Ishikawa (cell line): ENCODE measurements at regions not wholly inside any gene's neighbourhood (a gene's known extent, or its start where the extent isn't known, plus 50 kb on each side); places are given as distances from the start of the nearest gene placed in this dataset.

Experiments
- CEBPB ChIP-seq: IDR thresholded peaks from 2 replicates; pipeline ENCODE4 v1.6.1; 2012
- CREB1 ChIP-seq: IDR thresholded peaks from 2 replicates; pipeline ENCODE4 v1.6.1; 2012; ENCODE audit warnings: low read depth
- EGR1 ChIP-seq: IDR thresholded peaks from 2 replicates; pipeline ENCODE4 v1.6.1; 2012
- EP300 ChIP-seq: IDR thresholded peaks from 2 replicates; pipeline ENCODE4 v1.6.1; 2012; ENCODE audit warnings: borderline replicate concordance
- FOXM1 ChIP-seq: IDR thresholded peaks from 2 replicates; pipeline ENCODE4 v1.6.1; 2012; ENCODE audit warnings: low read depth, borderline replicate concordance
- NFIC ChIP-seq: IDR thresholded peaks from 2 replicates; pipeline ENCODE4 v1.6.1; 2012
- RAD21 ChIP-seq: IDR thresholded peaks from 2 replicates; pipeline ENCODE4 v1.6.1; 2012; ENCODE audit warnings: low read depth
- TAF1 ChIP-seq: IDR thresholded peaks from 2 replicates; pipeline ENCODE4 v1.6.1; 2012; ENCODE audit warnings: low read depth, mild to moderate bottlenecking
- TCF12 ChIP-seq: IDR thresholded peaks from 2 replicates; pipeline ENCODE4 v1.6.1; 2012; ENCODE audit warnings: low read depth
- TEAD4 ChIP-seq: IDR thresholded peaks from 2 replicates; pipeline ENCODE4 v1.6.1; 2012
- YY1 ChIP-seq: IDR thresholded peaks from 2 replicates; pipeline ENCODE4 v1.6.1; 2012; ENCODE audit warnings: low read depth
- ZBTB7A ChIP-seq: IDR thresholded peaks from 2 replicates; pipeline ENCODE4 v1.6.1; 2012; ENCODE audit warnings: low read depth
- TF ChIP-seq, protein P1 (sequence below): IDR thresholded peaks from 2 replicates; pipeline ENCODE4 v1.6.1; 2012; ENCODE audit warnings: low read depth, mild to moderate bottlenecking
- TF ChIP-seq, protein P2 (sequence below): IDR thresholded peaks from 2 replicates; pipeline ENCODE4 v1.6.1; 2012
- TF ChIP-seq, protein P3 (sequence below): IDR thresholded peaks from 2 replicates; pipeline ENCODE4 v1.6.1; 2012

DNA sequence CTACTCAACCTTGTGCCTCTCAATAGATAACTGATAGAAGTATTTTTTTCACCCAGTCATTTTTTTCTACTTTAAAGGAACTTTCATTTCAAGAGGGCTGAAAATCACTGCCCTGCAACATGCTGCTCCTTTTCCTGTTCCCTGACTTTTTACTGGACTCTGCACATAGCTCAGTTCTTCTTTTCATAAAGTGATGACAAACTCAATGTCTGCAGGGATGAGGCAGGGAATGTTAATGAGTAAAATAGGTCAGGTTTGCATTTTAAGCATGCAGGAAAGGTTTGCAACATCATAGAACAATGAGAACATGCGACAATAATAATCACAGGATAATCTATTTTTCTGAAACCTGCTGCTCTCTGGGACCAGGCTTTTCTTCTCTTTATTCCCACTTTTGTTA is 172.2 kb upstream of the SGCD start:
- TF ChIP-seq, protein P1, sequence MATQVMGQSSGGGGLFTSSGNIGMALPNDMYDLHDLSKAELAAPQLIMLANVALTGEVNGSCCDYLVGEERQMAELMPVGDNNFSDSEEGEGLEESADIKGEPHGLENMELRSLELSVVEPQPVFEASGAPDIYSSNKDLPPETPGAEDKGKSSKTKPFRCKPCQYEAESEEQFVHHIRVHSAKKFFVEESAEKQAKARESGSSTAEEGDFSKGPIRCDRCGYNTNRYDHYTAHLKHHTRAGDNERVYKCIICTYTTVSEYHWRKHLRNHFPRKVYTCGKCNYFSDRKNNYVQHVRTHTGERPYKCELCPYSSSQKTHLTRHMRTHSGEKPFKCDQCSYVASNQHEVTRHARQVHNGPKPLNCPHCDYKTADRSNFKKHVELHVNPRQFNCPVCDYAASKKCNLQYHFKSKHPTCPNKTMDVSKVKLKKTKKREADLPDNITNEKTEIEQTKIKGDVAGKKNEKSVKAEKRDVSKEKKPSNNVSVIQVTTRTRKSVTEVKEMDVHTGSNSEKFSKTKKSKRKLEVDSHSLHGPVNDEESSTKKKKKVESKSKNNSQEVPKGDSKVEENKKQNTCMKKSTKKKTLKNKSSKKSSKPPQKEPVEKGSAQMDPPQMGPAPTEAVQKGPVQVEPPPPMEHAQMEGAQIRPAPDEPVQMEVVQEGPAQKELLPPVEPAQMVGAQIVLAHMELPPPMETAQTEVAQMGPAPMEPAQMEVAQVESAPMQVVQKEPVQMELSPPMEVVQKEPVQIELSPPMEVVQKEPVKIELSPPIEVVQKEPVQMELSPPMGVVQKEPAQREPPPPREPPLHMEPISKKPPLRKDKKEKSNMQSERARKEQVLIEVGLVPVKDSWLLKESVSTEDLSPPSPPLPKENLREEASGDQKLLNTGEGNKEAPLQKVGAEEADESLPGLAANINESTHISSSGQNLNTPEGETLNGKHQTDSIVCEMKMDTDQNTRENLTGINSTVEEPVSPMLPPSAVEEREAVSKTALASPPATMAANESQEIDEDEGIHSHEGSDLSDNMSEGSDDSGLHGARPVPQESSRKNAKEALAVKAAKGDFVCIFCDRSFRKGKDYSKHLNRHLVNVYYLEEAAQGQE: no peak
- TF ChIP-seq ZBTB7A: no peak
- no peak for TF ChIP-seq CEBPB
- no peak for TF ChIP-seq EGR1
- TF ChIP-seq NFIC: no peak
- TF ChIP-seq FOXM1: no peak
- no peak for TF ChIP-seq TAF1

DNA sequence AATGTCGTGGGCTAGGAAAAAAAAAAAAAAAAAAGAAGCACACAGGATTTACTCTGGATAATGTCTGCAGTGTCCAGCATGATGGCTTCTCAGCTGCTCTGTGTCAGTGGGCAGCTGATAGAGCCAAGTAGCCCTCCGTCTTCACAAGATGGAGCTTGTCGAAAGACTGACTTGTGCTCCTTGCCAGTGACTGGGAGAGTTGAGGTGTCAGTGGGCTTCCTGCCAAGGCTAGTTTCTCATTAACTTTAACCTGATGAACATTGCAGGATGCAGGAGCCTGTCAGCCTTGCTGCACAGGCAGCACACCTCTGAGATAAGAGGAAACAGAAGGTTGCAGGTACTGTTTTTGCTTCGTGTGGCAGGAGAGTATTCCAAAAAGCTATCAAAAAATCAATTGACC is 171.4 kb upstream of the SGCD start:
- no peak for TF ChIP-seq FOXM1
- no peak for TF ChIP-seq EP300
- no peak for TF ChIP-seq NFIC
- TF ChIP-seq CREB1: no peak
- TF ChIP-seq TCF12: no peak
- TF ChIP-seq, protein P2, sequence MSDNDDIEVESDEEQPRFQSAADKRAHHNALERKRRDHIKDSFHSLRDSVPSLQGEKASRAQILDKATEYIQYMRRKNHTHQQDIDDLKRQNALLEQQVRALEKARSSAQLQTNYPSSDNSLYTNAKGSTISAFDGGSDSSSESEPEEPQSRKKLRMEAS: no peak
- TF ChIP-seq ZBTB7A: no peak
- TF ChIP-seq TEAD4: no peak
- TF ChIP-seq, protein P1: no peak
- TF ChIP-seq RAD21: no peak
- no peak for TF ChIP-seq CEBPB
- no peak for TF ChIP-seq TAF1
- no peak for TF ChIP-seq YY1
- no peak for TF ChIP-seq EGR1

DNA sequence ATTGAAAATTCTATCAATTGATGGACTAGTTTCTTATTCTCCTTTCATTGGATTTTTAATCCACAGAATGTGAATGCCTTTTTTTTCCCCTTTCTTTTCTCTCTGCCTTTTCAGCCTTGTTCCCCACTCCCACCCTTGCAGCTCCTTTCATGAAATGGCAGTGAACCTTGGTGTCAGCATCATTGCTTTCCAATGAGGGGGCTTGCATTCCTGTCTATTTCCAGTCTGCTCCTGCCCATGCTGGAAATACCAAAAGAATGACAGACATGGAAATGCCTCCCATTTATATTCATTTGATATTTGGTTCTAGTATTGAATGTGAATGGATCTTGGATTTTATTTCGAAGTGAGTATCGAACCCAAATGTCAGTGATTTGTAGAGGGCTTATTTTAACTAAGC is 162.7 kb upstream of the SGCD start:
- TF ChIP-seq, protein P3, sequence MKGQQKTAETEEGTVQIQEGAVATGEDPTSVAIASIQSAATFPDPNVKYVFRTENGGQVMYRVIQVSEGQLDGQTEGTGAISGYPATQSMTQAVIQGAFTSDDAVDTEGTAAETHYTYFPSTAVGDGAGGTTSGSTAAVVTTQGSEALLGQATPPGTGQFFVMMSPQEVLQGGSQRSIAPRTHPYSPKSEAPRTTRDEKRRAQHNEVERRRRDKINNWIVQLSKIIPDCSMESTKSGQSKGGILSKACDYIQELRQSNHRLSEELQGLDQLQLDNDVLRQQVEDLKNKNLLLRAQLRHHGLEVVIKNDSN: no peak
- TF ChIP-seq EGR1 (no peak), ZBTB7A (no peak), NFIC (no peak), RAD21 (no peak), CREB1 (no peak), CEBPB (no peak), TEAD4 (no peak), EP300 (no peak), TAF1 (no peak), FOXM1 (no peak), TCF12 (no peak), YY1 (no peak)
- TF ChIP-seq, protein P1: no peak
- TF ChIP-seq, protein P2: no peak

DNA sequence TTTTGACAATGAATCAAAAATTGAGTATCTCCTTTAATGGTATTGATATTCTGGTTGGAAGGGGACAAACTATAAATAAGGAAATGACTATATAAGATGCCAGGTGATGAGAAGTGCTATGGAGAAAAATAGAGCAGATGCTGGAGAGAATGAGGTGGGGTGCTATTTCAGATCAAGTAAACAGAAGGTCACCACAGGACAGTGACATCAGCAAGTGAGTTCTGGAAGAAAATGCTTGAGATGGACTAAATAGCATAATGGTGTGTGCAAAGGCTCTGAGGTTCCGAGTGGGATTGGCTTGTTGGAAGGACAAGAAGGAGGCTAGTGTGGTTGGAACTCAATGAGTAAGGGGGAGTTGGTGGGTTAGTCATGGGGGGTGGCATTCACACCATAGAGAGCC is 157.5 kb upstream of the SGCD start:
- no peak for TF ChIP-seq CREB1
- TF ChIP-seq FOXM1: no peak
- TF ChIP-seq TEAD4: no peak
- no peak for TF ChIP-seq RAD21
- no peak for TF ChIP-seq TAF1
- no peak for TF ChIP-seq EP300

DNA sequence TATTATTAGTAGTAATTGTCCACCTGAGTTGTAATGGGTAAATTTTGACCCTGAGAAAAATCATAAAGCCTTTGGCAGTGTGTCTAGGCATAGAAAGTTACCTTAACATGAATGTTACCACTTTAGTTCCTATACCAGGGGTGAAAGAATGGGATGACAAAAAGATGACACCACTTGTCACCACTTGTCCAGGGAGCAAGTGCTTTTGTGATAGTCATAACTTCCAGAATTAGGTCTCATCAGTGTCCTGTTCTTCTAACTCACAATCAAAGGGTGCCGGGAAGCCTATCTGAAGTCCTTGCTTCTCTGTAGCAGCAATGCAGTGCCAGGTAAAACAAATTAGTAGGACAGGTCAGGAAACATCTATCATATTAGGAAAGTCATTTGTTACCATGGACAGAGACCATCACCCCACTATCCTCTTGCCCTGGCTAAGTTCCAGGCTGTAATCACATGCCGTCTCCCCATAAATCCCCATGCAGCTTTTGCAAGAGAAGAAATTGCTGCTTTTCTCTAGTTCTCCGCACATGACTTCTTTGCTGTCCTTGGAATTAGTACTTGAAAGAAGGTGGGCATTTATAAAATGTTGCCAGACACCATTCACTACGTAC is 156.5 kb upstream of the SGCD start:
- TF ChIP-seq CEBPB: no peak
- TF ChIP-seq, protein P3: no peak
- TF ChIP-seq EP300: no peak
